ENCODE measurements at regions not wholly inside any gene's neighbourhood (a gene's known extent, or its start where the extent isn't known, plus 50 kb on each side); places are given as distances from the start of the nearest gene placed in this dataset.
"Not testable (repeated sequence)": the region's sequence is repeated elsewhere in the genome, so short reads cannot be mapped to it uniquely, and the experiment has no call there.

GRCh38 chrX:40926739-40927427 is 158.4 kb upstream of the USP9X start:
- H3K4me3 ChIP-seq (ENCODE audit: low read depth, low read length); H3K27ac ChIP-seq (ENCODE audit: extremely low read depth, low read depth, low read length); H3K36me3 ChIP-seq (ENCODE audit: control insufficient read depth in 2 of 2, insufficient read depth in 1 of 2, low read length in 2 of 2); POLR2A ChIA-PET; H3K9me3 ChIP-seq (ENCODE audit: control insufficient read depth, insufficient read depth, low read depth, low read length); H3K4me1 ChIP-seq (ENCODE audit: control insufficient read depth, insufficient read depth, low read length): not testable (repeated sequence)
- CTCF ChIA-PET = interaction anchor here (0.7 to 3.0 kb wide), 5 partner anchors 49 to 314 kb away, joined by 3 to 12 read pairs (median 4); no protein-coding TSS in a partner anchor
- peak; percentile 65 for TF ChIP-seq PRDM10 (tag by site-specific recombination; IDR thresholded peaks at IDR 0.05)

- CTCF ChIA-PET = no interaction called here
- POLR2A ChIA-PET = no interaction called here
- no peaks in the 10 kb centered on the region; the same call in 1 of the 2 replicates for H3K4me1 ChIP-seq (ENCODE audit: control insufficient read depth, insufficient read depth, low read length)
Observed at GRCh38 chrX:40928076-40928475, 157.2 kb upstream of the USP9X start.

GRCh38 chrX:40931921-40932320 is 153.3 kb upstream of the USP9X start:
- Histone ChIP-seq H3K4me3 (ENCODE audit: low read depth, low read length) (no peak overlapping the region), H3K4me1 (ENCODE audit: control insufficient read depth, insufficient read depth, low read length) (no peaks in the 10 kb centered on the region; the same call in 1 of the 2 replicates), H3K27ac (ENCODE audit: extremely low read depth, low read depth, low read length) (no peak overlapping the region), H3K9me3 (ENCODE audit: control insufficient read depth, insufficient read depth, low read depth, low read length) (no peaks in the 10 kb centered on the region; the same call in 1 of the 2 replicates), H3K36me3 (ENCODE audit: control insufficient read depth in 2 of 2, insufficient read depth in 1 of 2, low read length in 2 of 2) (no peaks in the 10 kb centered on the region)
- CTCF ChIA-PET = interaction anchor here (0.8 kb wide), 1 partner anchor 40 kb away, joined by 3 read pairs; no protein-coding TSS in a partner anchor
- POLR2A ChIA-PET = interaction anchor here (0.6 to 1.4 kb wide), 3 partner anchors 47 to 388 kb away, joined by 3 to 4 read pairs (median 3); no protein-coding TSS in a partner anchor
- TF ChIP-seq ZNF26 (tag by site-specific recombination; IDR thresholded peaks at IDR 0.05) = no peak
- no peak for TF ChIP-seq ZNF221 (tag by site-specific recombination; IDR thresholded peaks at IDR 0.05; ENCODE audit: borderline replicate concordance)
- TF ChIP-seq ZBTB17 (tag by site-specific recombination; IDR thresholded peaks at IDR 0.05) = no peak
- TF ChIP-seq ZNF423 (tag by site-specific recombination; IDR thresholded peaks at IDR 0.05) = no peak
- no peak for TF ChIP-seq ZFHX2 (tag by site-specific recombination; conservative IDR thresholded peaks at IDR 0.05)
- no peak for TF ChIP-seq ZNF335 (tag by site-specific recombination; conservative IDR thresholded peaks at IDR 0.05)
- TF ChIP-seq ZNF488 (tag by site-specific recombination; IDR thresholded peaks at IDR 0.05) = no peak
- TF ChIP-seq ZNF692 (tag by site-specific recombination; IDR thresholded peaks at IDR 0.05) = no peak
- no peak for TF ChIP-seq OVOL3 (tag by site-specific recombination; IDR thresholded peaks at IDR 0.05)
- TF ChIP-seq ZNF354C (tag by site-specific recombination; IDR thresholded peaks at IDR 0.05; ENCODE audit: borderline replicate concordance, low read depth) = no peak
- no peak for TF ChIP-seq ZNF785 (tag by site-specific recombination; IDR thresholded peaks at IDR 0.05)
- TF ChIP-seq FEZF1 (tag by site-specific recombination; IDR thresholded peaks at IDR 0.05) = no peak
- TF ChIP-seq ZNF629 (tag by site-specific recombination; IDR thresholded peaks at IDR 0.05) = no peak
- TF ChIP-seq ZIC2 (tag by site-specific recombination; IDR thresholded peaks at IDR 0.05) = no peak
- no peak for TF ChIP-seq ZNF529 (tag by site-specific recombination; IDR thresholded peaks at IDR 0.05; ENCODE audit: insufficient replicate concordance)
- no peak for TF ChIP-seq ZNF138 (tag by site-specific recombination; IDR thresholded peaks at IDR 0.05; ENCODE audit: borderline replicate concordance)
- no peak for TF ChIP-seq ZNF701 (tag by site-specific recombination; IDR thresholded peaks at IDR 0.05)
- no peak for TF ChIP-seq REPIN1 (tag by site-specific recombination; IDR thresholded peaks at IDR 0.05; ENCODE audit: low read depth)

More at GRCh38 chrX:40928076-40928475, 157.2 kb upstream of the USP9X start:
- no peak overlapping the region for H3K4me3 ChIP-seq (ENCODE audit: low read depth, low read length)
- H3K36me3 ChIP-seq (ENCODE audit: control insufficient read depth in 2 of 2, insufficient read depth in 1 of 2, low read length in 2 of 2) = no peaks in the 10 kb centered on the region
- H3K27ac ChIP-seq (ENCODE audit: extremely low read depth, low read depth, low read length) = no peak overlapping the region
- no peaks in the 10 kb centered on the region; the same call in 1 of the 2 replicates for H3K9me3 ChIP-seq (ENCODE audit: control insufficient read depth, insufficient read depth, low read depth, low read length)
- peak; percentile 99 for TF ChIP-seq ZNF184 (tag by site-specific recombination; IDR thresholded peaks at IDR 0.05)
- no peak for TF ChIP-seq ZBTB1 (tag by site-specific recombination; IDR thresholded peaks at IDR 0.05)
- TF ChIP-seq SETDB1 (IDR thresholded peaks at IDR 0.05; ENCODE audit: insufficient read length, low read length) = peak; percentile 78

All from HEK293 (cell line).